Suppressor macrophage treated with lipopolysaccharide for 1 hour (primary cell): ENCODE measurements at regions not wholly inside any gene's neighbourhood (a gene's known extent, or its start where the extent isn't known, plus 50 kb on each side); places are given as distances from the start of the nearest gene placed in this dataset.
A peak's percentile ranks its signal among the peaks of the same experiment; 100 is the strongest.
"Not testable (repeated sequence)": the region's sequence is repeated elsewhere in the genome, so short reads cannot be mapped to it uniquely, and the experiment has no call there.

ENCODE experiments used
- DNase-seq, 3 donors: peaks; one replicate each; pipeline ENCODE4 v3.0.0-alpha.2; 2020 to 2022

- no peak for DNase-seq
These were observed 68.5 kb downstream of the CDC14C start for GRCh38 chr7:48992816-48993215.

- peak; percentile 38 to 65 (median 56) for DNase-seq
These were observed 77.3 kb downstream of the CDC14C start for GRCh38 chr7:49001610-49002033.

- no peak for DNase-seq
These were observed 86.4 kb downstream of the CDC14C start for GRCh38 chr7:49010717-49011116.

- no peak for DNase-seq
These were observed 90.5 kb downstream of the CDC14C start for GRCh38 chr7:49014870-49015269.

GRCh38 chr7:49020145-49020544 is 95.8 kb downstream of the CDC14C start:
- DNase-seq = no peak

- no peak for DNase-seq
These were observed 98.1 kb downstream of the CDC14C start for GRCh38 chr7:49022448-49022847.

GRCh38 chr7:49023345-49024328 is 99.3 kb downstream of the CDC14C start:
- DNase-seq = no peak

GRCh38 chr7:49030221-49030620 is 105.9 kb downstream of the CDC14C start:
- DNase-seq = no peak

- DNase-seq = not testable (repeated sequence)
These were observed 108.8 kb downstream of the CDC14C start for GRCh38 chr7:49033140-49033539.

GRCh38 chr7:49037346-49038210 is 113.2 kb downstream of the CDC14C start:
- DNase-seq = no peak

GRCh38 chr7:49038821-49039358 is 114.5 kb downstream of the CDC14C start:
- no peak for DNase-seq

- DNase-seq = no peak
These were observed 136.4 kb downstream of the CDC14C start for GRCh38 chr7:49060743-49061142.

- no peak for DNase-seq
These were observed 150.2 kb downstream of the CDC14C start for GRCh38 chr7:49074538-49074937.

- DNase-seq = no peak
These were observed 156.6 kb downstream of the CDC14C start for GRCh38 chr7:49080896-49081475.

- no peak for DNase-seq
These were observed 163.7 kb downstream of the CDC14C start for GRCh38 chr7:49088017-49088416.

GRCh38 chr7:49089717-49090116 is 165.4 kb downstream of the CDC14C start:
- DNase-seq = no peak

GRCh38 chr7:49091089-49091488 is 166.7 kb downstream of the CDC14C start:
- DNase-seq = no peak

GRCh38 chr7:49091519-49091918 is 167.2 kb downstream of the CDC14C start:
- no peak for DNase-seq

- no peak for DNase-seq
These were observed 168.9 kb downstream of the CDC14C start for GRCh38 chr7:49093218-49093617.

GRCh38 chr7:49094866-49095265 is 170.5 kb downstream of the CDC14C start:
- no peak for DNase-seq

- no peak for DNase-seq
These were observed 175.4 kb downstream of the CDC14C start for GRCh38 chr7:49099587-49100326.
